OCI-LY3 (cell line): ENCODE measurements at regions not wholly inside any gene's neighbourhood (a gene's known extent, or its start where the extent isn't known, plus 50 kb on each side); places are given as distances from the start of the nearest gene placed in this dataset.

Experiments used
- CTCF ChIP-seq: fragments of 200-600, 300-600 bp; sonication (generic); IDR thresholded peaks from 2 replicates; pipeline ENCODE4 v1.5.1; 2014; ENCODE audit warnings: antibody characterized with exemption, low read length, low read depth
- EZH2phosphoT487 ChIP-seq: fragments of 200-600 bp; shearing (Covaris generic); IDR thresholded peaks from 2 replicates; pipeline ENCODE4 v1.6.1; 2018; ENCODE audit warnings: antibody characterized with exemption, mixed run types, low read depth

DNA sequence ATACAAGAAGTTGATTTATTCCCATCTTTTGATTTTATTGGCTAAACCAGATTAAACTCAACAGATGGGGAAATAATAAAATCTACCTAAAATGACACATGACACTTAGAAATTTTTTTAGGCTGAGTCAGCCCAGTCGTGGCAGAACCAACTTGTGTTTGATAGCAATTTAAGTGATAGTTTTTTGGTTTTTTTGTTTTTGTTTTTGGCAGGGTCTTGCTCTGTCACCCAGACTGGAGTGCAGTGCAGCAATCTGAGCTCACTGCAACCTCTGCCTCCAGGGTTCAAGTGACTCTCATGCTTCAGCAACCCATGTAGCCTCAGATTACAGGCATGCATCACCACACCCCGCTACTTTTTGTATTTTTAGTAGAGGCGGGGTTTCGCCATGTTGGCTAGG, 370.3 kb upstream of the NOCT start:
- TF ChIP-seq CTCF = no peak
- no peak for TF ChIP-seq EZH2phosphoT487
